PC-9 (cell line): ENCODE measurements at regions not wholly inside any gene's neighbourhood (a gene's known extent, or its start where the extent isn't known, plus 50 kb on each side); places are given as distances from the start of the nearest gene placed in this dataset.

ENCODE experiments used
- CTCF ChIP-seq: fragments of 200-600 bp; sonication (generic); conservative IDR thresholded peaks from 2 replicates; pipeline ENCODE4 v1.6.1; 2017; ENCODE audit warnings: mixed run types, antibody characterized with exemption, mild to moderate bottlenecking, moderate library complexity
- EZH2 ChIP-seq: fragments of 200-600 bp; sonication (generic); IDR thresholded peaks from 2 replicates; pipeline ENCODE4 v1.8.0; 2017; ENCODE audit warnings: antibody characterized with exemption, low read depth

- no peak for TF ChIP-seq CTCF
- TF ChIP-seq EZH2, result no peak
These were observed 336.6 kb upstream of the DAB2 start for GRCh38 chr5:39761199-39761950.
